ENCODE measurements at regions not wholly inside any gene's neighbourhood (a gene's known extent, or its start where the extent isn't known, plus 50 kb on each side); places are given as distances from the start of the nearest gene placed in this dataset.

GRCh38 chrX:38505583-38505982, 55.8 kb upstream of the TSPAN7 start:
- TF ChIP-seq GABPA (IDR thresholded peaks at IDR 0.05; ENCODE audit: low read depth) (no peak), MXI1 (IDR thresholded peaks at IDR 0.05; ENCODE audit: low read depth, low read length) (no peak), SIN3A (IDR thresholded peaks at IDR 0.05; ENCODE audit: borderline replicate concordance, low read depth, low read length) (no peak), POLR2AphosphoS5 (IDR thresholded peaks at IDR 0.05; ENCODE audit: low read depth, low read length) (no peak), RAD21 (IDR thresholded peaks at IDR 0.05; ENCODE audit: low read length) (no peak), EZH2phosphoT487 (IDR thresholded peaks at IDR 0.05; ENCODE audit: borderline replicate concordance, low read depth) (no peak), RCOR1 (IDR thresholded peaks at IDR 0.05; ENCODE audit: low read length) (no peak), EP300 (IDR thresholded peaks at IDR 0.05; ENCODE audit: borderline replicate concordance in 1 of 2, low read depth in 1 of 2, low read length in 1 of 2) (no peak), CHD2 (IDR thresholded peaks at IDR 0.05; ENCODE audit: low read length, partially characterized antibody) (no peak), JUND (IDR thresholded peaks at IDR 0.05) (no peak)
- TF ChIP-seq, protein P1, sequence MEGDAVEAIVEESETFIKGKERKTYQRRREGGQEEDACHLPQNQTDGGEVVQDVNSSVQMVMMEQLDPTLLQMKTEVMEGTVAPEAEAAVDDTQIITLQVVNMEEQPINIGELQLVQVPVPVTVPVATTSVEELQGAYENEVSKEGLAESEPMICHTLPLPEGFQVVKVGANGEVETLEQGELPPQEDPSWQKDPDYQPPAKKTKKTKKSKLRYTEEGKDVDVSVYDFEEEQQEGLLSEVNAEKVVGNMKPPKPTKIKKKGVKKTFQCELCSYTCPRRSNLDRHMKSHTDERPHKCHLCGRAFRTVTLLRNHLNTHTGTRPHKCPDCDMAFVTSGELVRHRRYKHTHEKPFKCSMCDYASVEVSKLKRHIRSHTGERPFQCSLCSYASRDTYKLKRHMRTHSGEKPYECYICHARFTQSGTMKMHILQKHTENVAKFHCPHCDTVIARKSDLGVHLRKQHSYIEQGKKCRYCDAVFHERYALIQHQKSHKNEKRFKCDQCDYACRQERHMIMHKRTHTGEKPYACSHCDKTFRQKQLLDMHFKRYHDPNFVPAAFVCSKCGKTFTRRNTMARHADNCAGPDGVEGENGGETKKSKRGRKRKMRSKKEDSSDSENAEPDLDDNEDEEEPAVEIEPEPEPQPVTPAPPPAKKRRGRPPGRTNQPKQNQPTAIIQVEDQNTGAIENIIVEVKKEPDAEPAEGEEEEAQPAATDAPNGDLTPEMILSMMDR (IDR thresholded peaks at IDR 0.05) = no peak
- TF ChIP-seq, protein P2, sequence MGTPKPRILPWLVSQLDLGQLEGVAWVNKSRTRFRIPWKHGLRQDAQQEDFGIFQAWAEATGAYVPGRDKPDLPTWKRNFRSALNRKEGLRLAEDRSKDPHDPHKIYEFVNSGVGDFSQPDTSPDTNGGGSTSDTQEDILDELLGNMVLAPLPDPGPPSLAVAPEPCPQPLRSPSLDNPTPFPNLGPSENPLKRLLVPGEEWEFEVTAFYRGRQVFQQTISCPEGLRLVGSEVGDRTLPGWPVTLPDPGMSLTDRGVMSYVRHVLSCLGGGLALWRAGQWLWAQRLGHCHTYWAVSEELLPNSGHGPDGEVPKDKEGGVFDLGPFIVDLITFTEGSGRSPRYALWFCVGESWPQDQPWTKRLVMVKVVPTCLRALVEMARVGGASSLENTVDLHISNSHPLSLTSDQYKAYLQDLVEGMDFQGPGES (IDR thresholded peaks at IDR 0.05; ENCODE audit: low read depth, low read length) = no peak
